ENCODE measurements at regions not wholly inside any gene's neighbourhood (a gene's known extent, or its start where the extent isn't known, plus 50 kb on each side); places are given as distances from the start of the nearest gene placed in this dataset.

GRCh38 chr5:4479426-4479825 lies 660.7 kb upstream of the ADAMTS16 start:
- no peak overlapping the region for H3K4me3 ChIP-seq (ENCODE audit: low read depth, low read length)
- ChIA-PET CTCF (no interaction called here), POLR2A (no interaction called here)
- no peak for DNase-seq (ENCODE audit: low read depth, low spot score)
- no peak for TF ChIP-seq CTCF (IDR thresholded peaks at IDR 0.05; ENCODE audit: insufficient read depth, low read length, missing control alignments)

GRCh38 chr5:4480528-4481349 lies 659.4 kb upstream of the ADAMTS16 start:
- no peak for DNase-seq (ENCODE audit: low read depth, low spot score)
- TF ChIP-seq CTCF (IDR thresholded peaks at IDR 0.05; ENCODE audit: insufficient read depth, low read length, missing control alignments): no peak
- ChIA-PET CTCF (no interaction called here), POLR2A (no interaction called here)
- H3K4me3 ChIP-seq (ENCODE audit: low read depth, low read length): no peak overlapping the region

- ChIA-PET POLR2A (no interaction called here), CTCF (no interaction called here)
- DNase-seq (ENCODE audit: low read depth, low spot score): no peak
- H3K4me3 ChIP-seq (ENCODE audit: low read depth, low read length): no peak overlapping the region
- no peak for TF ChIP-seq CTCF (IDR thresholded peaks at IDR 0.05; ENCODE audit: insufficient read depth, low read length, missing control alignments)
Observed at GRCh38 chr5:4487581-4487980, 652.5 kb upstream of the ADAMTS16 start.

GRCh38 chr5:4511996-4512656 lies 628.0 kb upstream of the ADAMTS16 start:
- CTCF ChIA-PET: no interaction called here
- TF ChIP-seq CTCF (IDR thresholded peaks at IDR 0.05; ENCODE audit: insufficient read depth, low read length, missing control alignments): peak; percentile 29
- DNase-seq (ENCODE audit: low read depth, low spot score): no peak
- no peak overlapping the region for H3K4me3 ChIP-seq (ENCODE audit: low read depth, low read length)
- POLR2A ChIA-PET: no interaction called here

- no peak for DNase-seq (ENCODE audit: low read depth, low spot score)
- H3K4me3 ChIP-seq (ENCODE audit: low read depth, low read length): no peak overlapping the region
- ChIA-PET POLR2A (no interaction called here), CTCF (no interaction called here)
- no peak for TF ChIP-seq CTCF (IDR thresholded peaks at IDR 0.05; ENCODE audit: insufficient read depth, low read length, missing control alignments)
Observed at GRCh38 chr5:4513381-4513780, 626.7 kb upstream of the ADAMTS16 start.

- ChIA-PET CTCF (no interaction called here), POLR2A (no interaction called here)
- TF ChIP-seq CTCF (IDR thresholded peaks at IDR 0.05; ENCODE audit: insufficient read depth, low read length, missing control alignments): no peak
- no peak overlapping the region for H3K4me3 ChIP-seq (ENCODE audit: low read depth, low read length)
- DNase-seq (ENCODE audit: low read depth, low spot score): no peak
Observed at GRCh38 chr5:4514067-4514648, 626.0 kb upstream of the ADAMTS16 start.
